HCT116 (cell line): ENCODE measurements at regions not wholly inside any gene's neighbourhood (a gene's known extent, or its start where the extent isn't known, plus 50 kb on each side); places are given as distances from the start of the nearest gene placed in this dataset.

Experiments used
- ATAC-seq: fragments of 200-7000 bp; cut with Tn5 transposase; 2 replicates; pipeline ENCODE4 v1.9.1; 2020; ENCODE audit warnings: mild to moderate bottlenecking, moderate library complexity
- BruUV-seq: library from RNA; stranded (reverse); fragments of 400-500 nt; replicated peaks from 2 replicates; lab custom pipeline; 2021; lab: Mats Ljungman, UMichigan
- CTCF ChIA-PET: fragments of 300-600 bp; sonication (Branson Sonifier 250); formaldehyde crosslinking; loops from one replicate; lab custom pipeline; 2021; ENCODE audit warnings: antibody characterized with exemption; lab: Charles Lee
- POLR2A ChIA-PET: fragments of 300-600, 350-600 bp; sonication (Branson Sonifier 250); formaldehyde crosslinking; loops from one replicate; lab custom pipeline; 2021; ENCODE audit warnings: antibody characterized with exemption; lab: Charles Lee
- RAD21 ChIA-PET, 2 experiments: fragments of 300-600 bp; sonication (Branson Sonifier 250); formaldehyde crosslinking; loops; one replicate each; lab custom pipeline; 2023; ENCODE audit warnings: low total read pairs in 2 of 2; ENCODE audit not compliant: uncharacterized antibody in 2 of 2, unreplicated experiment in 2 of 2, low non-redundant PET in 1 of 2; lab: Charles Lee
- DNase-seq: peaks from one replicate; pipeline ENCODE4 v3.0.0-alpha.2; 2010; ENCODE audit warnings: low read depth, low spot score
- H2AFZ ChIP-seq: fragments of 200-600 bp; shearing (Covaris generic), sonication (generic); 2 replicates; pipeline ENCODE4 v1.6.1; 2017; ENCODE audit warnings: low read depth, mixed run types, mixed read lengths, antibody characterized with exemption, low read length; ENCODE audit not compliant: poor library complexity, severe bottlenecking
- H3K27ac ChIP-seq: 2 replicates; pipeline ENCODE4 v1.5.1; 2012; ENCODE audit warnings: low read depth, low read length
- H3K27me3 ChIP-seq: fragments of 200-600 bp; sonication (generic); 2 replicates; pipeline ENCODE4 v1.6.1; 2016; ENCODE audit warnings: mixed run types, low read length, mixed read lengths; ENCODE audit not compliant: insufficient read depth
- H3K36me3 ChIP-seq, 2 experiments: fragments of 200-500 bp in 1 of 2; fragments of 200-600 bp in 1 of 2; sonication (Bioruptor generic) in 1 of 2; sonication (generic) in 1 of 2; 2 replicates each; pipeline versions ENCODE4 v1.5.1 to v1.6.1; 2014 to 2016; ENCODE audit warnings: low read length in 2 of 2, inconsistent platforms in 1 of 2, mixed read lengths in 1 of 2, mixed run types in 1 of 2; ENCODE audit not compliant: insufficient read depth in 2 of 2, control insufficient read depth in 1 of 2
- H3K4me1 ChIP-seq, 2 experiments: fragments of 200-600 bp in 1 of 2; sonication (generic) in 1 of 2; 2 replicates each; pipeline versions ENCODE4 v1.5.1 to v1.6.1; 2012 to 2017; ENCODE audit warnings: low read length in 2 of 2, inconsistent platforms in 1 of 2, mild to moderate bottlenecking in 1 of 2, mixed read lengths in 1 of 2, mixed run types in 1 of 2, moderate library complexity in 1 of 2; ENCODE audit not compliant: insufficient read depth in 2 of 2, control insufficient read depth in 1 of 2
- H3K4me2 ChIP-seq: fragments of 200-600 bp; sonication (generic); 2 replicates; pipeline ENCODE4 v1.6.1; 2017; ENCODE audit warnings: mixed run types, low read length, mixed read lengths
- H3K4me3 ChIP-seq, 2 experiments: fragments of 200-600 bp in 1 of 2; sonication (generic) in 1 of 2; replicated peaks in 1 of 2; 2 replicates each; pipeline ENCODE4 v1.5.1; 2011 to 2016; ENCODE audit warnings: low read length in 2 of 2, control low read depth in 1 of 2, low read depth in 1 of 2, mild to moderate bottlenecking in 1 of 2, mixed read lengths in 1 of 2, mixed run types in 1 of 2
- H3K79me2 ChIP-seq: fragments of 200-600 bp; sonication (generic); 2 replicates; pipeline ENCODE4 v1.6.1; 2017; ENCODE audit warnings: mild to moderate bottlenecking, mixed run types, low read length, moderate library complexity, mixed read lengths; ENCODE audit not compliant: insufficient read depth
- H3K9ac ChIP-seq: fragments of 200-600 bp; sonication (generic); 2 replicates; pipeline ENCODE4 v1.6.1; 2016; ENCODE audit warnings: low read length, mixed read lengths
- H3K9me2 ChIP-seq: fragments of 200-600 bp; sonication (generic), shearing (Covaris generic); 2 replicates; pipeline ENCODE4 v1.6.1; 2017; ENCODE audit warnings: mixed run types, mild to moderate bottlenecking, moderate library complexity; ENCODE audit not compliant: insufficient read depth
- H3K9me3 ChIP-seq, 2 experiments: fragments of 200-500 bp in 1 of 2; fragments of 200-600 bp in 1 of 2; sonication (Bioruptor generic) in 1 of 2; sonication (generic) in 1 of 2; 2 replicates each; pipeline ENCODE4 v1.6.1; 2014 to 2017; ENCODE audit warnings: low read length in 2 of 2, mixed read lengths in 2 of 2, inconsistent platforms in 1 of 2, low read depth in 1 of 2, mild to moderate bottlenecking in 1 of 2, mixed run types in 1 of 2, moderate library complexity in 1 of 2; ENCODE audit not compliant: control insufficient read depth in 1 of 2, insufficient read depth in 1 of 2
- H4K20me1 ChIP-seq: fragments of 200-600 bp; sonication (generic), shearing (Covaris generic); 2 replicates; pipeline ENCODE4 v1.6.1; 2017; ENCODE audit warnings: mixed run types, mild to moderate bottlenecking, moderate library complexity; ENCODE audit not compliant: insufficient read depth
- ATF3 ChIP-seq: IDR thresholded peaks from 2 replicates; pipeline ENCODE4 v1.6.1; 2012
- ELF1 ChIP-seq: IDR thresholded peaks from 2 replicates; pipeline ENCODE4 v1.6.1; 2012; ENCODE audit warnings: low read depth, borderline replicate concordance
- EZH2 ChIP-seq: fragments of 200-600 bp; sonication (generic); IDR thresholded peaks from 2 replicates; pipeline ENCODE4 v1.6.1; 2017; ENCODE audit warnings: antibody characterized with exemption, mixed run types
- RAD21 ChIP-seq: IDR thresholded peaks from 2 replicates; pipeline ENCODE4 v1.6.1; 2012; ENCODE audit warnings: low read depth, mild to moderate bottlenecking
- REST ChIP-seq: IDR thresholded peaks from 2 replicates; pipeline ENCODE4 v1.6.1; 2012; ENCODE audit warnings: low read depth
- SRF ChIP-seq: IDR thresholded peaks from 2 replicates; pipeline ENCODE4 v1.6.1; 2012; ENCODE audit warnings: low read depth
- TCF7L2 ChIP-seq: IDR thresholded peaks from 2 replicates; pipeline ENCODE4 v1.7.0; 2011; ENCODE audit warnings: borderline replicate concordance, inconsistent platforms; ENCODE audit not compliant: insufficient read depth, insufficient read length; ENCODE audit errors: extremely low read depth
- YY1 ChIP-seq: IDR thresholded peaks from 2 replicates; pipeline ENCODE4 v1.6.1; 2011; ENCODE audit warnings: low read length, low read depth, moderate library complexity, mild to moderate bottlenecking; ENCODE audit not compliant: insufficient replicate concordance; ENCODE audit errors: extremely low read depth
- ZBTB33 ChIP-seq: IDR thresholded peaks from 2 replicates; pipeline ENCODE4 v1.6.1; 2011; ENCODE audit warnings: mild to moderate bottlenecking, low read length, moderate library complexity; ENCODE audit not compliant: insufficient replicate concordance; ENCODE audit errors: extremely low read depth
- intact Hi-C: fragments of 100-400 bp; cut with micrococcal nuclease; formaldehyde crosslinking; loops from 2 replicates; pipeline ENCODE4 v1.10.0; 2022

GRCh38 chr9:11722957-11723356, 970.2 kb upstream of the TYRP1 start:
- Histone ChIP-seq H3K36me3 (no peaks in the 10 kb centered on the region), H3K27me3 (no peaks in the 10 kb centered on the region), H3K79me2 (no peaks in the 10 kb centered on the region), H3K4me2 (no peak overlapping the region), H3K9me3 (peaks cover 3 to 20% of the 10 kb centered on the region in 2 experiments; a peak in 3 of 4 replicates), H3K9ac (no peak overlapping the region), H4K20me1 (no peaks in the 10 kb centered on the region), H3K4me1 (no peaks in the 10 kb centered on the region), H3K4me3 (no peak overlapping the region), H3K9me2 (no peaks in the 10 kb centered on the region), H3K27ac (no peak overlapping the region), H2AFZ (no peak overlapping the region)
- TF ChIP-seq EZH2 = no peak
- TF ChIP-seq ATF3 = no peak
- no peak for TF ChIP-seq YY1
- TF ChIP-seq RAD21 = no peak
- no peak for TF ChIP-seq SRF
- TF ChIP-seq REST = no peak
- no peak for TF ChIP-seq ELF1
- TF ChIP-seq TCF7L2 = no peak
- TF ChIP-seq ZBTB33 = no peak
- DNase-seq = no peak
- ChIA-PET POLR2A (no interaction called here), CTCF (no interaction called here), RAD21 (no interaction called here)
- intact Hi-C loops = no loop called here
- BruUV-seq = no TSS peak
- ATAC-seq = no peak
